ENCODE measurements at regions not wholly inside any gene's neighbourhood (a gene's known extent, or its start where the extent isn't known, plus 50 kb on each side); places are given as distances from the start of the nearest gene placed in this dataset.

- TF ChIP-seq CTCF (IDR thresholded peaks at IDR 0.05) (no peak), POLR2A (IDR thresholded peaks at IDR 0.05) (no peak)
These were observed 343.5 kb upstream of the LUZP2 start for GRCh38 chr11:24153337-24153736.
